Suprapubic skin (tissue), 3 donors: ENCODE measurements at regions not wholly inside any gene's neighbourhood (a gene's known extent, or its start where the extent isn't known, plus 50 kb on each side); places are given as distances from the start of the nearest gene placed in this dataset.

Source experiments
- POLR2A ChIP-seq, 2 donors: fragments of 450-650 bp; IDR thresholded peaks; one replicate each; pipeline ENCODE4 v1.6.1; 2017; ENCODE audit warnings: antibody characterized with exemption in 2 of 2, mild to moderate bottlenecking in 2 of 2, moderate library complexity in 2 of 2
- TF ChIP-seq, protein P1 (sequence below), 2 donors: fragments of 200-600 bp in 1 of 2; fragments of 450-650 bp in 1 of 2; sonication (generic) in 1 of 2; IDR thresholded peaks; one replicate each; pipeline ENCODE4 v1.5.1; 2016 to 2019; ENCODE audit warnings: antibody characterized with exemption in 2 of 2, mild to moderate bottlenecking in 1 of 2, moderate library complexity in 1 of 2

DNA sequence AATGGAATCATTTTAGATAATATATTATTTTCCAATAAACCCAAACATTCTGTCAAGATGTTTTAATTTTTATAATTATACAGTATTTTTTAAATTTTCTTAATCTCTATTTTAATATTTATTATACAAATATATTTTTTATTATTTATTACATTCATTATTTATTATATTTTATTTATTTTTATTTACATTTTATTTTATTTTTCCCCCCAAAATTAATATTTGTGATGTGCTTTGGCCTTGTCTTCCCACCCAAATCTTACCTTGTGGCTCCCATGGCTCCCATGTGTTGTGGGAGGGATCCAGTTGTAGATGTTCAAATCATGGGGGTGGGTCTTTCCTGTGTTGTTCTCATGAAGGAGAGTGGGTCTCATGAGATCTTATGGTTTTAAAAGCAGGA lies 382.1 kb downstream of the TLE4 start:
- TF ChIP-seq, protein P1, sequence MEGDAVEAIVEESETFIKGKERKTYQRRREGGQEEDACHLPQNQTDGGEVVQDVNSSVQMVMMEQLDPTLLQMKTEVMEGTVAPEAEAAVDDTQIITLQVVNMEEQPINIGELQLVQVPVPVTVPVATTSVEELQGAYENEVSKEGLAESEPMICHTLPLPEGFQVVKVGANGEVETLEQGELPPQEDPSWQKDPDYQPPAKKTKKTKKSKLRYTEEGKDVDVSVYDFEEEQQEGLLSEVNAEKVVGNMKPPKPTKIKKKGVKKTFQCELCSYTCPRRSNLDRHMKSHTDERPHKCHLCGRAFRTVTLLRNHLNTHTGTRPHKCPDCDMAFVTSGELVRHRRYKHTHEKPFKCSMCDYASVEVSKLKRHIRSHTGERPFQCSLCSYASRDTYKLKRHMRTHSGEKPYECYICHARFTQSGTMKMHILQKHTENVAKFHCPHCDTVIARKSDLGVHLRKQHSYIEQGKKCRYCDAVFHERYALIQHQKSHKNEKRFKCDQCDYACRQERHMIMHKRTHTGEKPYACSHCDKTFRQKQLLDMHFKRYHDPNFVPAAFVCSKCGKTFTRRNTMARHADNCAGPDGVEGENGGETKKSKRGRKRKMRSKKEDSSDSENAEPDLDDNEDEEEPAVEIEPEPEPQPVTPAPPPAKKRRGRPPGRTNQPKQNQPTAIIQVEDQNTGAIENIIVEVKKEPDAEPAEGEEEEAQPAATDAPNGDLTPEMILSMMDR (IDR thresholded peaks at IDR 0.05) = no peak
- TF ChIP-seq POLR2A (IDR thresholded peaks at IDR 0.05) = no peak
